Stimulated activated CD8-positive, alpha-beta memory T cell treated with anti-CD3 and anti-CD28 coated beads, Interleukin-12 subunit alpha, Interleukin-12 subunit beta, amount 100 ng/mL, for 24 hours (primary cell): ENCODE measurements at regions not wholly inside any gene's neighbourhood (a gene's known extent, or its start where the extent isn't known, plus 50 kb on each side); places are given as distances from the start of the nearest gene placed in this dataset.

Source experiments
- DNase-seq: peaks from one replicate; pipeline ENCODE4 v3.0.0-alpha.2; 2020; ENCODE audit errors: extremely low read depth

- no peak for DNase-seq
These were observed 648.3 kb upstream of the CFAP20DC start for GRCh38 chr3:59698091-59698490.

DNA sequence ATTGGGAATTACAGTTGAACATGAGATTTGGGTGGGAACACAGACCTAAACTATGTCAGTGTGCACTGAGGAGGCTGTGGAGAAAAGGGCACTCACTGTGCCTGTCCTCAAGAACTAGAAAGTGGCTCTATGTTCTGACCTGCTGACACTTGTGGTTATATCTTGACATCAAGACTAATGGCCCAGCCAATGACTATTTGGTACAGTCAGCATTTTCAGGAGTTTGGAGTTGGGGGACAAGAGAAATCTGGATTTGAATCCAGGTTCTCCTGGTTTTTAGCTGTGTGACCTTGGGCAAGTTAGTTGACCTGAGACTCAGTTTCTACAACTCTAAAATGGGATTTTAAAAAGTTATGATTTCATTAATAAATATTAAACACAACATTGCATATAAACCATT, 647.0 kb upstream of the CFAP20DC start:
- no peak for DNase-seq

GRCh38 chr3:59695860-59696259, 646.0 kb upstream of the CFAP20DC start:
- no peak for DNase-seq

- DNase-seq, result no peak
These were observed 642.3 kb upstream of the CFAP20DC start for GRCh38 chr3:59692117-59692516.

GRCh38 chr3:59690886-59691285, 641.1 kb upstream of the CFAP20DC start:
- no peak for DNase-seq

DNA sequence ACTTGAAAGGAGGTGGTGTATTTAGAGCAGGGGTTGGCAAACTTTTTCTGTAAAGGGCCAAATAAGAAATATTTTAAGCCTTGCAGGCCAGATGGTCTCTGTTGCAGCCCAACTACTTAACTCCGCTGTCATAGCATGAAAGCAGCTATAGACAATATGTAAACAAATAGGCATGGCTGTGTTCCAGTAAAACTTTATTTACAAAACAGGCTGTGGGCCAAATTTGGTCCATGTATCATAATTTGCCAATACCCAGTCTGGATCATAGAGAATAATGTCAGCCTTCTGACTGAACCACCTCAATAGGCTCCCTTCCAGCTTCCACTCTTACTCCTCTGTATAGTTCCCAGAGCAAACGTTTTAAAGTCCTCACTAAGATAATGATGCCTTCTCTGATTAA, 638.8 kb upstream of the CFAP20DC start:
- no peak for DNase-seq

GRCh38 chr3:59685432-59685831, 635.6 kb upstream of the CFAP20DC start:
- no peak for DNase-seq

DNA sequence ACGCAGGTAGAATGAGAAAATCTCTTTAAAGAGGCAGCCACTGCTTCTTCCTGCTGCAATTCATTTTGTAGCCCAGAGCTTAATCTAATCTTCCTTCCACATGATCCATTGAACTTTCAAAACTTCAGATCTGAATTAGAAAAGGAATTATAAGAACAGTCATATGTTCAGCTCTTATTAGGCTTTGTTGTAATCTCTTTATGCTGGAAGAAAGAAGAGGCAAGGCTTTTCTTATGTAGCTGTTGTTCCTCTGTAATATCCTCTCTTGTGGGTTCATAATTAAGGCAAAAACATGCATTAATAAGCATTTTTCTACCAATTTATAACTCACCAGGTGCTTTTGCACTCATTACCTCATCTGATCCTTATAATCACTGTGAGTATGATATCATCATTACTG, 634.9 kb upstream of the CFAP20DC start:
- no peak for DNase-seq

DNA sequence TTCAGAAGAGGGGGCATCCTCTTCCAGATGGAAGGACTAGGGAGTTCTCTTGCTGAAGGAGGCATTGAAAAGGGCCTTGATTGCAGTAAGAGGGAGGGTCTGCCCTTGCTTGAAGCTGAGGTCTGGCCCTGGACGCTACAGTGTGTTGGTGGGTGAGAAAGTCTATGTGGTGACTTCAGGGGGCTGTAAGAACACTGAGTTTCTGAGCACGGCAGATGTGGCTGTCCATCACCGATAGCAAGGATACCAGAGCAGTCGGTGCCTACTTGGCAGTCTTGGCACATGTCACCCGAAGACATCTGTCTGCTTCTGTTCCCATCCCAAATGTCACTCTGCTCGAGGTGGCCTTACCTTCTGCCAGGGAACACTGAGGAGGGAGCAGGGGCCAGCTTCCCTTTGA, 631.1 kb upstream of the CFAP20DC start:
- no peak for DNase-seq

GRCh38 chr3:59677747-59678702, 628.2 kb upstream of the CFAP20DC start:
- no peak for DNase-seq

DNA sequence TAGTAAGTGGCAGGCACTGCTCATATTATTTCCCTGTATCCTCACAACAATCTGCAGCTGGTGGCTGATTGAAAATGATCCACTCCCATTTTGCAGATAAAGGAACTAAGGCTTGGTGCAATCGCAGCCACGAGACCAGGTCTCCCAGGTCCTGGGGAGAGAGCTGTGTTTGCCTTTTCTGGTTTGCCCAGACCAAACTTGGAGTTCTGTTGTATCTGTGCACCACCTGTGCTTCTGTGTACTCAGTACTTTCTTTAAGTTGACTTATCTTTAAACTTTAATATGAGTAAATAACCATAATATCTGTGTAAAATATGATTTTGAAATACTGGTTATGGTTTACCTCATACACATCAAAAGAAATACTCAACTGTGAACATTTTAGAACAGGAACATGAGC, 625.7 kb upstream of the CFAP20DC start:
- no peak for DNase-seq

- DNase-seq, result no peak
These were observed 613.4 kb upstream of the CFAP20DC start for GRCh38 chr3:59663076-59663850.

DNA sequence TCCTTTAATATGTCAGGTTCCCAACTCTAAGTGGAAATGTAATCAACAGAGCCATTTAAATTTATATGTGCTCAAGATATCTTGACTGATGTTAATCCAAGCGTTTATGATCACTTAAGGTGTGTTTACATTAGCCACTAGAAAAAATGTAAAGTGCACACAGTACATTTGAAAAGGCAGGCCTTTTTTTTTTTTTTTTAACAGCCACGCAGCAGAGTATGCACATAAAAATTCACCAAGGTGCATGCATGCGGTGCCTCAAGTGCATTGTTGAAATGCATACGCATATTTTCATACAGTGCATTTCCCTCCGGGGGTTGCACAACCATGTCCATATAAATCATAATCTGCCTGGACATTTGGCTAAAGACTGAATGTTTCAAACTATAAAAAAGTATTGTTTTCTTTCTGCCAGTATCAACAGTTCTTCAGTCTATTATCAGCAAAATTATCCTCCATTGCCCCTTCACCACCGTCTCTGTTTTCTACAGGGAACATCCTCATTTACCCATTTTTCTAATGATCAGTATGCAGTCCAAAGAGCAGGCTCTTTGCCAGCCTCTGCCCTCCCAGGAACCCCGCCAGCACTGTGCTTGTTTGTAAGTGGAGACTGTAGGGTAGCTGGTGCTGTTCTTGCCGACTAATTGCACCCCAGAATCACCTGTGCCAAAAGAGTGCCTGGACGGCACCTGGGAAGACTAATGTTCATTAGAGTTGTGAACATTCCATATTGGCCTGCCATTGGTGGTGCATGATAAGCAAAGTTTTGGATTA, 611.2 kb upstream of the CFAP20DC start:
- DNase-seq, result no peak

DNA sequence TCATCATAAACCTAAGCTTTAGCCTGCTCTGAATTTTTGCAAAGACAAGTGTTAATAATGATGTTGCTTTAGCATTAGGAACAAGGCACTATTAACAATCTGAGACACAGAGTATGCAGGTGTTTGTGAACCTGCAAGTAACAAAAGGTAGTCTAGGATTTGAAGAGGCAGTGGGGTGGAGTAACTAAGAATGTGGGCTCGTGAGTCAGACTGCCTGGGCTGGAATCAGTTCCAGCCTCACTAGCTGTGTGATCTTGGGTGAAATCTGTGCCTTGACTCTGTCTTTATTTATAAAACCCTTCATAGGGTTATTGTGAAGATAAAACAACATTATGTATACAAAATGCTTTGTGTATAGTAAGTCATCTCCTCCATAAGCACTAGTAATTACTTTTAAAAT, 610.6 kb upstream of the CFAP20DC start:
- no peak for DNase-seq

- DNase-seq, result no peak
These were observed 609.9 kb upstream of the CFAP20DC start for GRCh38 chr3:59659755-59660154.

DNA sequence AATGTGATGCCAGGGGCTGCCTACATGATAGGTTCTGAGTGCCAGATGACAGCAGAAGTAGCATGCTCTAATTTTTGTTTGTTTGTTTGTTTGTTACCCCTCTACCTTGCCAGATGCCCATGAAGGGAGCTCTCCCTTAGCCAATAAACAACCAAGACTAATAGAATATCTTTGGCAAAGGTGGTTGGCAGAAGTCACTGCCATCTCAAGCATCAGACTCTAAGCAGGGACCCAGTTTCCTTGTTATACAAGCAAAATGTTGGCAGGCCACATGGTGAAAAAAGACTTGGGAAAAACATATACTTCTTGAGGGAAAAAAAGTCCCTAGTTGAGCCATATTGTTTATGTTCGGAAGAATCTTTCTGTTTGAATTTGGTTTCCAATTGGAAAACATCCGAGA, 609.0 kb upstream of the CFAP20DC start:
- no peak for DNase-seq

- no peak for DNase-seq
These were observed 608.4 kb upstream of the CFAP20DC start for GRCh38 chr3:59658274-59658673.

DNA sequence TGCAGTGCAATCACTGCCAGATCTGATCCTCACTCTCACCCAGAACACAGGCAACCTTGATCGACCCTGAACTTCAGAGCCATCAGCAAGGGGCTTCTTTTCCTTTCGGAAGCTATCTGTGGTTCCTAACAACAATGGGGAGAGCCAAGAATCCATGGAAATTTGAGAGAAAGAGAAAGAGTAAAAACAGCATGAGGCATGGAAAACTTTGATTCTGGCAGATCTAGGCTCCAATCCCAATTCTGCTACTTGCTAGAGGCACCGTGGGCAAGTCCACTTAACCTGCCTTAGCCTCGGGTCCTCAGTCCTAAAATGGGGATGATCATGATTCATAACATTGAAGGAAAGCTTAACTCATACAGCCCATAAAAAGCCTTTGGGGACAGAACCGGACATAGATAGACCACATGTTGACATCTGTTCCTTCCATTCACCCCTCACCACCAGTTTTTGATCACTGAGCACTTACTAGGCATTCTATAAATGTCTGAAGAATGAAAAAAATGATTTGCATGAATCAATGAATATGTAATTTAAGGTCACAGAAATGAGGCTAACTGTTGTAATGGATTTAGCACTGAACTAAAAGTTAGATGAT, 605.7 kb upstream of the CFAP20DC start:
- no peak for DNase-seq

DNA sequence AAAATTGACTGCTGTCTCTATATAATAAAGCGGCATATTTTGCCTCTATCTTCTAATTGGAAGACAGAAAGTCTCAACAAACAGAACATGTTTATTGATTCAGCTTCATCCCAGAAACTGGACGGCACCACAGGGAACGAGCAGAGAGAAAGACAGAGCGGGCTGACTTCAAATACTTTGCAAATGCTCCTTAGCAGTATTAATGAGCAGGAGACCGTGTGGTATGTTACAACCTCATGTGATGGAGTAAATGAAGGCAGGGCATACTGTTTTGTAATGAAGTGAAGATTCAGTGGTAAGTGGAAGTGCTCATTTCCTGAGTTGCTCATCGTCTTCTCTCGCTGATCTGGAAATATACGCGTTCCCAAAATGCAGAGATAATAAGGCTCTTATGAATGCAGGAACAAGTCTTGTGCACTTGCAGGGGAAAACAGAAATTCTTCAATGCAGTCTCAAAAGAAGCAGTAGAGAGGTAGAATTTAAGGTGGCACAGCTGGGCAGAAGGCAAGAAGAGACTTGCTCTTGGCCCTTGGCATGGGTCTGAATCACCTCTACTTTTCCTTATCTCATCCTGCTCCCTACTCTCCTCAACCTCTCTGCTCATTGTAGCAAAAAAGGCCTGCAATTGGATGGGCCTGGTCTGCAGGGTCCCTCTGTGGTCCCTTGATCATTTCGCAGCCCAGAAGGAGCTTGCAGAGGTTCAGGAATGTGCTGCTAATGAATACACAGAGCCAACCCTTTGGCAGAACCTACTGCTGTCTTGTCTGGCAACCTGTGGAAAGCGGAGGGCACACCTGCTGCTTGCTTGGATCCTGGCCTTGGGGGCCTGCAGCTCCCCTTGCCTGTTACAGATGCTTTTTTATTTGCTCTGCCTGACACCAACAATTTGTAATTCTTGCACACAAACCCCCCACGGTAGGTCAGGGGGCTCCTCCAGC, 604.9 kb upstream of the CFAP20DC start:
- DNase-seq, result no peak

- no peak for DNase-seq
These were observed 604.3 kb upstream of the CFAP20DC start for GRCh38 chr3:59654123-59654479.
